GM08714 (cell line): ENCODE measurements at regions not wholly inside any gene's neighbourhood (a gene's known extent, or its start where the extent isn't known, plus 50 kb on each side); places are given as distances from the start of the nearest gene placed in this dataset.
"Not testable (repeated sequence)": the region's sequence is repeated elsewhere in the genome, so short reads cannot be mapped to it uniquely, and the experiment has no call there.

Source experiments
- H3K4me3 ChIP-seq: fragments of 200-500 bp; sonication (Bioruptor generic); 2 replicates; pipeline ENCODE4 v1.5.1; 2014; ENCODE audit warnings: mild to moderate bottlenecking, low read length, inconsistent platforms
- ZNF274 ChIP-seq: IDR thresholded peaks from 2 replicates; pipeline ENCODE4 v1.6.1; 2012; ENCODE audit warnings: mild to moderate bottlenecking, low read depth, low read length

DNA sequence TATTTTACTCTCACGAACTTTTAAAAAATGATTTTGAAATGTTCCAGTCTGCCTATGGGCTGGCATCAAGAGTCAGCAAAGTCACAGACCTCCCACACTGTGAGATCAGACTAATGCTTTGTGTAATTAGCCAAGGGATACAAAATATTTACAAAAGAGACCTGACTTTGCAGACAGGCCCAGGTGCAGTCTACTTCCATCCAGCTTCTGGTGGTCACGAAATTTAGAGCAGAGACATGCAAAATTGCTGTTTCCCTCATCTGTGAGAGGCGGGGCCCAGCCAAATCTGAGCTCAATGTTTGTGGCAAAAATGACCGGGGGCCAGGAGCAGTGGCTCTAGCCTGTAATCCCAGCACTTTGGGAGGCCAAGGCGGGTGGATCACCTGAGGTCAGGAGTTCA is 82.5 kb upstream of the PITRM1 start:
- TF ChIP-seq ZNF274, result no peak
- H3K4me3 ChIP-seq, result no peak overlapping the region

DNA sequence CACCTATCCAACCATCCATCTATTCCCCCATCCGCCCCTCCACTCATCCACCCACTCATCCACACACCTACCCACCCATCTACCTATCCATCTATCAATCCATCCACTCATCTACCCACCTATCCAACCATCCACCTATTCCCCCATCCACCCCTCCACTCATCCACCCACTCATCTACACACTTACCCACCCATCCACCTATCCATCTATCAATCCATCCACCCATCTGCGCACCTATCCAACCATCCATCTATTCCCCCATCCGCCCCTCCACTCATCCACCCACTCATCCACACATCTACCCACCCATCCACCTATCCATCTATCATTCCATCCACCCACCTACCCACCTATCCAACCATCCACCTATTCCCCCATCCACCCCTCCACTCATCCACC is 81.4 kb upstream of the PITRM1 start:
- not testable (repeated sequence) for H3K4me3 ChIP-seq

DNA sequence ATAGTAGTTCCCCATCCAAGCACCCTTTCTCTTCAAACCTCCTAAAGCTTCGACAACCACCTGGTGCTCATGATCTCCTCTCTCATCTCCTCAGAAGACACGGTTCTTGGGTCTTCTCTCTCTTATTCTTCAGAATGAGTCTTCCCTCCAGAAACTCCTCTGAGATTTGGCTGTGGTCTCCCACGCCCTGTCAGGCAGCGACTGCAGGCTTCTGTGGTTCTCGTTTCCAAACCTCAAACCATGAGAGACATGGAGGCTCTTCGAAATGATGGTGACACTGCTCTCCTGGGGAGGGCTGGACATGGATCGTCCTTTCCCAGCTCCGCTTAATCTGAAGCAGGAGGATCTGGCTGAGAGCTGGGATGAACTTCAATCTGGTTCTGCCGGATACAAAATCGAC is 78.6 kb upstream of the PITRM1 start:
- TF ChIP-seq ZNF274, result no peak
- no peak overlapping the region for H3K4me3 ChIP-seq

DNA sequence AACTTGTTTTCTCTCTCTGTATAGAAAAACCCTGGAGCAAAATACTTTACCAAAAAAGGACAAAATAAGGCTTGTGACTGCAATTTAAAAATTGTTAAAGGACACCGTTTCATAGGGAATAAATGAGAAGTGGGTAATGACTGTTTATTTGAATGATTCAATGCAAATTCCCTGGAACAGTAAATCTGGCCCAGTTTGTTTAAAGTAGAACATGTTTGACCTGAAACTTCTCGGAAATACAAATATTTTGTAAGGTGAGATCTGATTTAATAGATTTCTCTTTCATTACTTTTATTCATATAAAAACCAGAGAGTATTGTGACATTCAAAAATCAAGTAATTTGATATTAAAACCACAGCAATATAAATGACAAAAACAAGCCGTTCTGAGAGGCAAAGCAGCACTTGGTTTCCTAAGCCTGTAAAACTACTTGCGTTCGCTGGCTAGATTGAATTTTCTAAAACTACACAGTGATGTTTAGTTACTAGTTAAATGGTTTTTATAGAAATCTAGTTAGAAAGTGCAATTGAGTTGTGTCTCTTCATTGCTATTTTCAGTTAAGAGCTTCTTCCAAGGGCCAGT is 76.8 kb upstream of the PITRM1 start:
- no peak for TF ChIP-seq ZNF274
- H3K4me3 ChIP-seq, result no peak overlapping the region

DNA sequence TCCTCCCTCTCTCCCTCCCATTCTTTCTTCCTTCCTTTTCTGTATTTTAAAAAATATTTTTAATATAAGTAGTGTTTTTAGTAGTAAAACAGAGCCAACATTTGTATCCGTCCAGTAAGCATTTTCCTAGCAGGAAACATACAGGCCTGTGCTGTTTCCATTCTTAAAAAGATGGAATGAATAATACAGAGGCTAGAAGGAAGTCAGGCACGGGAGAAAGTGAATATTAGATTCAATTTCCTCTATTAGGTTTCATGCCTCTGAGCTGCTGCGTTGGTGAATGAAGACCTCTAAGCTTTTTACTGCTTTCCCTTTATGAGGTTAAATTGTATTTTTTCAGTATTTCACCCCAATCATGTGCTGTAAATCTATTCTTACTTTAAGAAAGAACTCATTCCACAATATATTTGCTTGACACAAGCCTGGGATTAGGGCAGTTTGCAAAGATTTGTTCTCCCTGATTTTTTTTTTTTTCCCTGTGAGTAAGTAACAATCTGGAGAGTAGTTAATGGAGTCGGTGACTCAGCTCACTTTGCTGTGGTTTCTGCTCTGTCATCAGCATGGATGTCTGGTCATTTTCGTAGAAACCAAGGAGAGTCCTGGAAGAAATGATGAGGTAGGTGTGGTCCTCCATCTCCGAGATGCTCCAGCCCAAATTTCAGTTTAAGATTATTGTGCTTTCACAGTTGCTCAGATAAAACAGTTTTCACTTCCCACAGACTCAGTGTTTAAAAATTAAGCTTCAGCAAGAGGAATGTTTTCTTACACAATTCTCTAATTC is 76.1 kb upstream of the PITRM1 start:
- H3K4me3 ChIP-seq, result no peak overlapping the region
- no peak for TF ChIP-seq ZNF274

DNA sequence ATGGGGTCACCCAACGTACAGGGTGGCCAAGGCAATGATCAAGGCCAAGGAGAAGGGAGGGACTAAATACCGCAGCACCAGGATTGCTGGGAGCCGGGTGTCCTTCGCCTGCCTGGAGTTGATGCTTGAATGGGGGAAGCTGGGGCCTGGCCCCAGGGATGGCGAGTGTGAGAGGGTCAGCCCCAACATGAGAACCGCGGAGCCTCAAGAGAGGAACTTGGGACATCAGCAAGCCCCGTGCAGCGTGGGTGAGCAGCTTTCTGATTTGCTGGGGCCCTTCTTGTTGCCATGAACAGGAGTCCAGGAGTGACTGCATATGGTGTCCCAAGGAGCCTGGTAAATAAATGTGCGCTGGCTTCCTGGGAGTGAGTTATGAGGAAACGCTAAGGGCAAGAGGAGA is 72.8 kb upstream of the PITRM1 start:
- H3K4me3 ChIP-seq, result no peak overlapping the region
- TF ChIP-seq ZNF274, result no peak

DNA sequence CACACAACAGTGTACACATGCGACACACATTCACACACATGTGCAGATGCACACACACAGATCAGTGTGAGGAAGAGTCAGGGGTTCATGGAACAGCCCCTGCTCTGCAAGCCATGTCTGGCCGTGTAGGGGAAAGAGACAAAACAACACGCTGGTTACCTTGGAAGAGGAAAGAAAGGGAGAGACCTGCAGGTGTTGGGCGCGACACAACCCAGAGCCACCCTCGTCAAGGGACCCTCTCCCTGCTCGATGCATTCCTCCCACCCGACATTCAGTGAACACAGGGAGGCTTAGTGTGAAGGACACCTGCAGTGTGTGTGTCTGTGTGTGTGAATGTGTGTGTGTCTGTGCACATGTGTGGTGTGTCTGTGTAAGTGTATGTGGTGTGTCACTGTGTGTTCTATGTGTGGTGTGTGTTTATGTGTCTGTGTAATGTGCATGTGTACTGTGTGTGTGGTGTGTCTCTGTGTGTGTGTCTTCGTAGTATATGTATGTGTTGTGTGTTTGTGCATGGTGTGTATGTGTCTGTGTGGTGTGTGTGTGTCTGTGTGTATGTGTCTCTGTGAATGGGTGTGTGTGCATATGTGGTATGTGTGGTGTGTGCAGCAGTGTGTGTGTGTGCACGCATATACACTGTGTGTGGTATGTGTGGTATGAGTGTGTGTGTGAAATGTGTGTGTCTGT is 69.5 kb upstream of the PITRM1 start:
- H3K4me3 ChIP-seq, result no peak overlapping the region
- no peak for TF ChIP-seq ZNF274

DNA sequence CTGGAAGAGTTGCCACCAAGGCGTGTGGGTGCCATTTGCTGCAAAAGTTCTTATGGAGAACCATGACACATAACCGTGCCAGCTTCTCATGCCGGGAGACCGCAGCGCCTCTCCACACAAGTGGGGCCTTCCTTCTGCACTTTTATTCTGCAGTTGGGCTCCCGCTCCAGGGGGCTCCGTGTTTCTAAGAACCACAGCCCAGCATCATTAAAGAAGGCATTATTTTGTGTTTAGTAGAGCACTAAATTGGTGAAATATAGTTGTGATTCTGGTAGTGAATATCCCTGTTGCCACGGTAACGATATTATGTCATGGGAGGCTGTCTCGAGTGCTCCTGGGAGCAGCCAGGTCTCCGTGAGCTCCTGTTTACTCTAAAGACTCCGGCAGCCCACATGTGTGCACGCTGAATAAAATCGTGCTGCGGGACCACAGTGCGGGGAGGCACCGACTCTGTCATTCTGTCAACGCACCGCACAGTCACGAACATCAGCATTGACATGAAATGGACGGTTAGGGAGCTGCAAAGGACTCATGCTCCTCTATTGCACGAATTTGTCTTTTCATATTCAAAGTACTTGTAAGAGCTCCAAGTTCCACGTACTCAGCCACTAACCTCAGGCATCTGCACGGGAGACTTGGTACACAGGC is 68.8 kb upstream of the PITRM1 start:
- no peak overlapping the region for H3K4me3 ChIP-seq
- TF ChIP-seq ZNF274, result no peak

DNA sequence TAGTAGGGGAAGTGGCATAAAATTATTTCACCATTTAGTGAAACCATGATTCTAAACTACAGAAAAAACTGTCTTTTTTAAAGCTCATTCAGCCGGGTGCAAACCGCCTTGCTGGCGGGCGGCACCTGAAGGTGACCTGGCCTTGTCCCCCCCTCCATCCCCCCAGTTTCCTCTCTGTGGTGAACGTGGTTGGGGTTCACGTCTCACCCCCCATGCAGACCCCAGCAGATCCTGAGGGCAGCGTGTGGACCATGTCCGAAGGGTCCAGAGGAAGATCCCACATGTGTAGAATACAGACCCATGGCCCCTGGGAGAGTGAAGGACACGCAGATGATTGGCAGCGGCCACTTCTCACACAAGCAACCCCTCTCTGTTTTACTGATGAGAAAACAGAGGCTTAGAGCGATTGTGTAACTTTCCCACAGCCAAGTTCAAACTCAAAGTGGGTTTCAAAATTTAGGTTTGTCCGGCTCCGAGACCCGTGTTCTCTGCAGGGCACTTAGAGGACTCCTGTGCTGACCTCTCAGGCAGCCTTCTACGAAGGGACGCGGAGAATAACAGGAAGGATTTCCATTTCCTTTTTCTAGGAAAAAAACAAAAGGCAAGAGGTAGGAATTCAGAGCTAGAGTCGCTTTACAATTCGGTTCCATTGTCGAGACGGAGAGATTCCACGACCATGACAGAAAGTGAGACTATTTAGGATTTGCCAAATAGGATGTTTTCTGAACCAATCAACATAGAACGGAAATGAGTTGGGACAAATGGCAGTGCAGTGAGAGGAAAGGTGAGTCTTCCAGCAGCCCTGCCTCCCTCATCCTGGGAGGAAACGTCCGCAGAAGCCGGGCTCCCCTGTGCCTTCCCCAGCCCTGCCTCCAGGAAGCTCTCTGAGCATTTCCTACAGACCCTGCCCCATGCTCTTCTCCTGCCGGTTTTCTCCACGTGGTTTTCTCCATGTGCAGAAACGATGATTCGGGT is 67.6 kb upstream of the PITRM1 start:
- TF ChIP-seq ZNF274, result no peak
- no peak overlapping the region for H3K4me3 ChIP-seq

DNA sequence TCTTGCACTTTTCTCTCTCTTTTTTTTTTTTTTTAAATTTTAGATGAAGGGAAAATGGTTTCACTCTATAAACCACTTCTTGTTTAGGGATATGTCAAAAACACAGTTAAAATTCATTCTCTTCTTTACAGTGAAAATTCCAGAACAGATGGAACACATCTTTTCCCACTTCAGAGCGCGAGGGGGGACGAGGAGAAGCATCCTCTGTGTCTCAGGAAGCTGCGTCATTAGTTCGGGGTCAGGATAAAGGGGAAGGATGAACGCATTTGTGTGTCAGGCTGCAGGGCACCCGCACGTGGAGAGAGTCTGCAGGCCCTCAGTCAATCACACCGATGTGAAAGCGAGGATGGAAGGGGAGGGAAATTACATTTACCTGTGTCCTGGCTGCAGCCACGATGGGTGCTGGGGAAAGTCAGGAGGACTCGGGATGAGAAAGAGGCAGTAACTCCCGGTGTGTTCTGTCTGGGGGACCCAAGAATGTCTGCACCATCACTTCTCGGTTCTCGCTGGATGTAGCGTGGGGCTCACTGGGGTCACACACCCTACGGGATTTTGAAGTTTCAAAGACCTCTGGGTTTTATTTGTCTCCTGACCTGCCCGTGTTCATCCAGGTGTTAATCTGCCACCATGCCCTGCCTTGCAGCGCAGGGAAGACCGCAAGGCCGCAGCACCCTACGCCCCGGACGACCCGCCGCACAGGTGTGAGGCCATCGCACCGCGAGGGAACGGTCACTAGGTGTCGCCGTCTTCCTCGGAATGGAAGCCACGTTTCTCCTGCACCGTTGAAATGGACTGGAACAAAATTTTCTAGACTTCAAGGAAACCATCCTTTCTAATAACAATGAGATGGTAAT is 66.7 kb upstream of the PITRM1 start:
- H3K4me3 ChIP-seq, result no peak overlapping the region
- no peak for TF ChIP-seq ZNF274

DNA sequence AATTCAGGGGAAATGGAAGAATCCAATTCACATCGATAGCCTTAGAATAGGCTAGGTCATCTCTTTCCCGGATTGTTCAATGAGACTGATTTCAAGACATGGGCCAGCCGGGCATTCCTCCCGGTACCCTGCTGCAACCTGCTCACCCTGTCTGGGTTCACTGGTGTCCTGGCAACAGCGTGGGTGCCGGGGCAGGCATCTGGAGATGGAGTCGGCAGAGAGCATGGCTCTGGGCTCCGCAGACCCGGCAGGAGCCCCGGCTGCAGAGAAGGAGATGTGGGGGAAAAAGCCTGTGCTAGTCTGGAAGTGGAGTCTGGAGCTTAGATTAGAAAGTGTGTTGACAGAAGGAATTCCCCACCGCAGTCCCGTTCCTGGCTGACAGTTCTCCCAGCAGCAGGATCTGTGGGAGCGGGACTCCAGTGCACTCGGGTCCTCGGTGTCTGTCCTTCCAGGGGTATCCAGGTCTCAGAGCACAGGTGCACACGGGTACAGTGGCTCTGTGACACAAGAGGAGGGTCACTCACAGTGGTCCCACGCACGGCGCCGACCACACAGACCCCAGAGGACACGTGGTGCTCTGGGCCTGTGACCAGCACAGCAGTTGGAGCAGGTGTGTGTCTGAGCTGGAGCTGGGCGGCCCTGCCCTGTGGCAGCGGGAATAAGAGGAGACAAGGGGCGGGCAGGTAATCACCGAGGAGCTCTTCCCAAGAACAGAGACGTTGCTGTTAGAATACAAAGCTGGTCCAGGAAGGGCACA is 65.7 kb upstream of the PITRM1 start:
- no peak for TF ChIP-seq ZNF274
- no peak overlapping the region for H3K4me3 ChIP-seq

DNA sequence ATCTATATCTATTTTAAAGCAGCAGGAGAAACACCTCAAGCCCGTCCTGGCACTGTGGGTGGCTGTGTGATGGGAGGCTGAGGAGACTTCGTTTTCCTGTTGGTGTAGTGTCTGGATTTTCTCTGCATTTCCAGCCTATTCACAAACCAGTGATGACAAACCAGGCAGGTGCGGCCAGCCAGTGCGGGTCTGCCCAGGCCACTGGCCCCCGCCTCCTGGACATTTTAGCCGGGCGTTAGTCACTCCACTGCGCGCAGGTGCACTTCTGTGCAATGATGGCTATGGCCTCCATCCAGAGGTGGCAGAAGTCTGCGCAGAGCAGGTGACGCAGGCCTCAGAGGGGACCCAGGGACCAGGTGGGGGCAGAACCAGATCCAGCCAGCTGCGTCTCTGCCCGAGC is 64.9 kb upstream of the PITRM1 start:
- no peak for TF ChIP-seq ZNF274
- H3K4me3 ChIP-seq, result no peak overlapping the region
